ENCODE measurements at regions not wholly inside any gene's neighbourhood (a gene's known extent, or its start where the extent isn't known, plus 50 kb on each side); places are given as distances from the start of the nearest gene placed in this dataset.

- no peak for TF ChIP-seq YY1 (IDR thresholded peaks at IDR 0.05; ENCODE audit: insufficient read depth, insufficient read length)
- TF ChIP-seq ZNF274 (IDR thresholded peaks at IDR 0.05; ENCODE audit: low read depth, low read length), result no peak
- TF ChIP-seq SUZ12 (IDR thresholded peaks at IDR 0.05; ENCODE audit: extremely low read depth, insufficient read depth, insufficient read length), result no peak
These were observed 60.3 kb downstream of the ADRA2C start for GRCh38 chr4:3826247-3827172.

Measured in NT2/D1 (cell line).